RWPE2 (cell line): ENCODE measurements at regions not wholly inside any gene's neighbourhood (a gene's known extent, or its start where the extent isn't known, plus 50 kb on each side); places are given as distances from the start of the nearest gene placed in this dataset.

Experiments used
- ATAC-seq: fragments of 200-7000 bp; cut with Tn5 transposase; 3 replicates; pipeline ENCODE4 v1.9.1; 2021; ENCODE audit warnings: low read depth
- DNase-seq: peaks from one replicate; pipeline ENCODE4 v3.0.0-alpha.2; 2020; ENCODE audit warnings: low spot score
- H3K27ac ChIP-seq: fragments of 450-650 bp; 2 replicates; pipeline ENCODE4 v1.5.1; 2017; ENCODE audit warnings: mild to moderate bottlenecking; ENCODE audit not compliant: poor library complexity, severe bottlenecking
- H3K27me3 ChIP-seq: fragments of 250-450 bp; sonication (Bioruptor Pico); 2 replicates; pipeline ENCODE4 v1.5.1; 2021; ENCODE audit warnings: mild to moderate bottlenecking, moderate library complexity; ENCODE audit not compliant: insufficient read depth, poor library complexity, severe bottlenecking
- H3K36me3 ChIP-seq: fragments of 250-450 bp; sonication (Bioruptor Pico); 2 replicates; pipeline ENCODE4 v1.5.1; 2020; ENCODE audit warnings: low read depth, mild to moderate bottlenecking, moderate library complexity
- H3K4me1 ChIP-seq: fragments of 250-450 bp; sonication (Bioruptor Pico); 2 replicates; pipeline ENCODE4 v1.5.1; 2021; ENCODE audit warnings: mild to moderate bottlenecking, moderate library complexity; ENCODE audit not compliant: insufficient read depth, poor library complexity, severe bottlenecking
- H3K4me3 ChIP-seq: fragments of 250-450 bp; sonication (Bioruptor Pico); 2 replicates; pipeline ENCODE4 v1.5.1; 2021; ENCODE audit warnings: mild to moderate bottlenecking, moderate library complexity; ENCODE audit not compliant: severe bottlenecking
- H3K9me3 ChIP-seq: fragments of 250-450 bp; sonication (Bioruptor Pico); 2 replicates; pipeline ENCODE4 v1.5.1; 2021; ENCODE audit warnings: mild to moderate bottlenecking, moderate library complexity; ENCODE audit not compliant: severe bottlenecking
- TF ChIP-seq, protein P1 (sequence below): fragments of 450-650 bp; IDR thresholded peaks from one replicate; pipeline ENCODE4 v1.5.1; 2017; ENCODE audit warnings: mild to moderate bottlenecking, moderate library complexity; ENCODE audit not compliant: poor library complexity, severe bottlenecking

DNA sequence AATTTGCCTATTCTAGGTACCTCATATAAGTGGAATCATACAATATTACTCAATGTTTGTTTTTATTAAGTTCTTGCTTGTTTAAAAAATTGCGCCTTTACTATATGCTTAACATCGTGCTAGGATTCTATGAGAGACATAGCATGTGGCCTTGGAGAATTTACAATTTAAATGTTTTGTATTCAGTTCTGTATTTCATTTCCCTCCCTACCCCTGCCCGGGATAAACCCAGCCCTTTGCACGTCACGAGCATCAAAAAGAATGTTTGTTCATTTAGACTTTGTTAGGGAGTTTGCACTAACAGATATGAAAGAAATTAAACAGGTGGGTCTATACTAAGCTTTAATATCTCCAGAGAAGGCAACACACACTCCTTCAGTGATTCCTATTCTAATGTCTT lies 75.7 kb downstream of the C18orf54 start:
- no peak for DNase-seq
- no peaks in the 10 kb centered on the region for H3K9me3 ChIP-seq

DNA sequence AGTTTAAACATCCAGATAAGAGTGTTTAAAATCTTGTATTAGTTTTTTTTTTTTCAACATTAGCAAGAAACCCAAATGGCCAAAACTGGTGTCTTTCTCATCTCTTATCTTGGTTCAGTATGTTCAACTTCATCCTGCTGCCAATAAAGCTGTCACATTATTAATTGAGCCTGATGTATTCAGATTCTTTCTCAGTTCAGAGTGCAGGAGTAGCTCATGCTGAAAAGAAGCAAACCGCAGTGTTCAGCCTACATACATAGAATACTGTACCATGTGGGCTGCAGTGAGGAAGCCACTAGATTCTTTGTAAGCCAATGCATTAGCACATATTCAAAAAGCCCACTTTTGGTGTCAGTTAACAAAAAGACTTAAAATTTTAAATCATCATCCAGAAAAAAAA lies 76.2 kb downstream of the C18orf54 start:
- Histone ChIP-seq H3K27ac (no peak overlapping the region), H3K36me3 (no peaks in the 10 kb centered on the region), H3K27me3 (no peaks in the 10 kb centered on the region), H3K9me3 (no peaks in the 10 kb centered on the region), H3K4me1 (no peaks in the 10 kb centered on the region), H3K4me3 (no peak overlapping the region)
- DNase-seq, result no peak
- ATAC-seq, result no peak
- TF ChIP-seq, protein P1, sequence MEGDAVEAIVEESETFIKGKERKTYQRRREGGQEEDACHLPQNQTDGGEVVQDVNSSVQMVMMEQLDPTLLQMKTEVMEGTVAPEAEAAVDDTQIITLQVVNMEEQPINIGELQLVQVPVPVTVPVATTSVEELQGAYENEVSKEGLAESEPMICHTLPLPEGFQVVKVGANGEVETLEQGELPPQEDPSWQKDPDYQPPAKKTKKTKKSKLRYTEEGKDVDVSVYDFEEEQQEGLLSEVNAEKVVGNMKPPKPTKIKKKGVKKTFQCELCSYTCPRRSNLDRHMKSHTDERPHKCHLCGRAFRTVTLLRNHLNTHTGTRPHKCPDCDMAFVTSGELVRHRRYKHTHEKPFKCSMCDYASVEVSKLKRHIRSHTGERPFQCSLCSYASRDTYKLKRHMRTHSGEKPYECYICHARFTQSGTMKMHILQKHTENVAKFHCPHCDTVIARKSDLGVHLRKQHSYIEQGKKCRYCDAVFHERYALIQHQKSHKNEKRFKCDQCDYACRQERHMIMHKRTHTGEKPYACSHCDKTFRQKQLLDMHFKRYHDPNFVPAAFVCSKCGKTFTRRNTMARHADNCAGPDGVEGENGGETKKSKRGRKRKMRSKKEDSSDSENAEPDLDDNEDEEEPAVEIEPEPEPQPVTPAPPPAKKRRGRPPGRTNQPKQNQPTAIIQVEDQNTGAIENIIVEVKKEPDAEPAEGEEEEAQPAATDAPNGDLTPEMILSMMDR, result no peak

More for the DNA sequence above, 75.7 kb downstream of the C18orf54 start:
- TF ChIP-seq, protein P1, result no peak
- Histone ChIP-seq H3K4me3 (no peak overlapping the region), H3K27me3 (no peaks in the 10 kb centered on the region), H3K27ac (no peak overlapping the region), H3K36me3 (no peaks in the 10 kb centered on the region), H3K4me1 (no peaks in the 10 kb centered on the region)
- ATAC-seq, result no peak

DNA sequence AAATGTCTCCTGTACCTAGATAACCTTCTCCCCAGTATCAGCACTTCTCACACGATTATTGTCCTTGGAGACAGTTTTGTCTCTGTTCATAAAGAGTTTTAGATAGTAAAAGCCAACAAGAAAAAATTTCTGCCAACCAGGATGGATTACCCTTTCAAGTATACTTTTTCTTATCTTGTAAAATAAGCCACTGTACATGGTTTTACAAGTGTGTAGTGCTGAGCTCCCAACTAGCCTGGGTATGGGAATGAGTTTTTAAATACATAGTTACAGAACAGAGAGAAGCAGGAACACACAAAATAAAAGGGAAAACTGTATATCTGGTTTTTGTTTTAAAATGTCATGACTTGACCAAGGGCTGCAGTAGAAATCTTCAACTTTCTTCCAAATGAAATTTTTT lies 76.7 kb downstream of the C18orf54 start:
- H3K36me3 ChIP-seq, result no peaks in the 10 kb centered on the region
- no peak overlapping the region for H3K4me3 ChIP-seq
- TF ChIP-seq, protein P1, result no peak
- H3K27me3 ChIP-seq, result no peaks in the 10 kb centered on the region
- no peak overlapping the region for H3K27ac ChIP-seq
- H3K4me1 ChIP-seq, result no peaks in the 10 kb centered on the region
- ATAC-seq, result no peak
- H3K9me3 ChIP-seq, result no peaks in the 10 kb centered on the region
- DNase-seq, result no peak

DNA sequence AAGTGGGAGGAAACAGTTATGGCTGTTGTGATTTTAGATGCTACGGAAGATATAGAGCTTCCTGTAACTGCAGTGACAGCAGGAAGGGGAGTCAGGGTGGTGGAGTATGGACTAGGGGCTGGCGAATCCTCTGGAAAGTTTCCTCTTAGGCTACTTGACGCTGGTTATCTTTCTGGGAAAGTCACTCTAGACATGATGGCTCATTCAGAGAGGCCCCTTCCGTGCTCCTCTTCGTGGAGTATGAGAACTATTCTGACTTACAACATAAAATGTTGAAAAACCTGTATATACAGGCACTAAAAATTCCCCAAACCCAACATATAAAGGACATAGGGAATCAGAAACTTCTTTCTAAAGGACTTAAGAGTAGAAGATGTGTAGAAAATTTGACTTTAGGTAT lies 78.8 kb downstream of the C18orf54 start:
- no peaks in the 10 kb centered on the region for H3K27me3 ChIP-seq
- no peaks in the 10 kb centered on the region for H3K9me3 ChIP-seq
- no peak overlapping the region for H3K4me3 ChIP-seq
- H3K36me3 ChIP-seq, result no peaks in the 10 kb centered on the region
- ATAC-seq (no peak), DNase-seq (no peak)
- H3K27ac ChIP-seq, result no peak overlapping the region
- TF ChIP-seq, protein P1, result no peak
- no peaks in the 10 kb centered on the region for H3K4me1 ChIP-seq

DNA sequence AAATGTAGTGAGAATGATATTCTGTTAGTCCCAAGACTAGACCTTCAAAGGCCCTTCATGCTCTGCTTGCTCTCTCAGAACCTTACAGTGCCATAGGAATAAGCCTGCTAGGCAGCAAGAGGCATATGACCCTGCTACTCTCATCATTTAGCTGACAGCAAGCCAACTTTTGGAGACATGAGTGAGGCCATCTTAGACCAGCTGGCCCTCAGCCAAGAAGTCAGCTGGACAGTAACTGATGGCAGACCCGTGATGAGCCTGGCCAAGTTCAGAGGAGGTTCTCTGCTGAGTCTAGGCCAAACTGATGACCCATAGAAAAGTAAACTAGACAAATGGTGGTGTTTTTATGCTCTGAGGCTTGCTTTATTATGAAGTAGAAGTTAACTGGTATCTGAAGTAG lies 82.6 kb downstream of the C18orf54 start:
- ATAC-seq (no peak), DNase-seq (no peak)
- no peaks in the 10 kb centered on the region for H3K9me3 ChIP-seq
- H3K4me3 ChIP-seq, result no peak overlapping the region
- TF ChIP-seq, protein P1, result no peak
- no peak overlapping the region for H3K27ac ChIP-seq
- no peaks in the 10 kb centered on the region for H3K36me3 ChIP-seq
- H3K4me1 ChIP-seq, result no peaks in the 10 kb centered on the region
- no peaks in the 10 kb centered on the region for H3K27me3 ChIP-seq
